VCaP (cell line): ENCODE measurements at regions not wholly inside any gene's neighbourhood (a gene's known extent, or its start where the extent isn't known, plus 50 kb on each side); places are given as distances from the start of the nearest gene placed in this dataset.
"Not testable (repeated sequence)": the region's sequence is repeated elsewhere in the genome, so short reads cannot be mapped to it uniquely, and the experiment has no call there.

Source experiments
- H3K27ac ChIP-seq: fragments of 450-650 bp; 2 replicates; pipeline ENCODE4 v1.5.1; 2017
- CTCF ChIP-seq: fragments of 450-650 bp; conservative IDR thresholded peaks from 2 replicates; pipeline ENCODE4 v1.5.1; 2017; ENCODE audit warnings: mild to moderate bottlenecking, moderate library complexity

GRCh38 chr6:68533339-68533795 is 101.7 kb upstream of the ADGRB3 start:
- no peak overlapping the region for H3K27ac ChIP-seq
- TF ChIP-seq CTCF: no peak

GRCh38 chr6:68527691-68528090 is 107.4 kb upstream of the ADGRB3 start:
- TF ChIP-seq CTCF: no peak
- H3K27ac ChIP-seq: no peak overlapping the region

GRCh38 chr6:68506911-68507310 is 128.2 kb upstream of the ADGRB3 start:
- no peak for TF ChIP-seq CTCF
- H3K27ac ChIP-seq: no peak overlapping the region

- no peak for TF ChIP-seq CTCF
- H3K27ac ChIP-seq: no peak overlapping the region
Measured at GRCh38 chr6:68502946-68503345, 132.1 kb upstream of the ADGRB3 start.

- TF ChIP-seq CTCF: no peak
- H3K27ac ChIP-seq: no peak overlapping the region
Measured at GRCh38 chr6:68497927-68498326, 137.2 kb upstream of the ADGRB3 start.

GRCh38 chr6:68494880-68495279 is 140.2 kb upstream of the ADGRB3 start:
- not testable (repeated sequence) for H3K27ac ChIP-seq

- no peak overlapping the region for H3K27ac ChIP-seq
- no peak for TF ChIP-seq CTCF
Measured at GRCh38 chr6:68476611-68477010, 158.5 kb upstream of the ADGRB3 start.

GRCh38 chr6:68473433-68474210 is 161.5 kb upstream of the ADGRB3 start:
- H3K27ac ChIP-seq: no peak overlapping the region
- TF ChIP-seq CTCF: no peak
